CD4-positive, alpha-beta T cell treated with Interleukin-17A for 4 hours (primary cell): ENCODE measurements at regions not wholly inside any gene's neighbourhood (a gene's known extent, or its start where the extent isn't known, plus 50 kb on each side); places are given as distances from the start of the nearest gene placed in this dataset.
"Not testable (repeated sequence)": the region's sequence is repeated elsewhere in the genome, so short reads cannot be mapped to it uniquely, and the experiment has no call there.

ENCODE experiments used
- DNase-seq: peaks from one replicate; pipeline ENCODE4 v3.0.0-alpha.2; 2020; ENCODE audit warnings: mixed read lengths

DNA sequence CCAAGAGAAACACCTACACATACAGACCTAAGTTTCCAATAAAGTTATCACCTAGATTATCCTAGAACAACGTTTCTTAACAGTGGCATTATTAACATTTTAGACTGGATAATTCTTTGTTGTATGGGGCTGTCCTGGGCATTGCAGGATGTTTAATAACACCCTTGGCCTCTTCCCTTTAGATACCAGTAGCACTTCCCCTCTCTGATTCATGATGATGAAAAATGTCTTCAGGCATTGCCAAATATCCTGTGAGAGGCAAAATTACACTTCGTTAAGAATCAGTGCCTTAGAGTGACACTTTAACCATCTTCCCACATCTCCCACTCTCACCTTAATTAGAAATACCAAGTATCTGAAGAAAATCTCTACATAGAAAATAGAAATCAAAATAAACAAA is 352.6 kb downstream of the CGGBP1 start:
- DNase-seq = no peak

DNA sequence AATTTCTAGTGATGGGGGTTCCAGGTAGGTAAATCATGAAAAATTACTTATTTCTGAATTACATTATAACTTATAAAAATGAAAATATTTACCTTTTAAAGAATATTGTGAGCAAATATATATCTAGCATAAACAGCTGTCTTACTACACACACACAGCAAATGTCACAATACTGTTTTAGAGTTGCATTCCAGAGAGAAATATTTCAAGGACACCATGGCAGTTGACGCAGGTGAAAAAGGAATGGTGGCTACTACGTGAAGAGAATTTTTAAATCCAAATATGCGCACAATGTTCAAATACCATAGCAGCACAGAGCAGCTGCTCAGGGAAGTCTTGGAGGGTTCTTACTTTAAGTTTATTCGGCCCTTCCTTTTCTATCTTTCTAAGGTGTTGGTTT is 356.2 kb downstream of the CGGBP1 start:
- DNase-seq = no peak

DNA sequence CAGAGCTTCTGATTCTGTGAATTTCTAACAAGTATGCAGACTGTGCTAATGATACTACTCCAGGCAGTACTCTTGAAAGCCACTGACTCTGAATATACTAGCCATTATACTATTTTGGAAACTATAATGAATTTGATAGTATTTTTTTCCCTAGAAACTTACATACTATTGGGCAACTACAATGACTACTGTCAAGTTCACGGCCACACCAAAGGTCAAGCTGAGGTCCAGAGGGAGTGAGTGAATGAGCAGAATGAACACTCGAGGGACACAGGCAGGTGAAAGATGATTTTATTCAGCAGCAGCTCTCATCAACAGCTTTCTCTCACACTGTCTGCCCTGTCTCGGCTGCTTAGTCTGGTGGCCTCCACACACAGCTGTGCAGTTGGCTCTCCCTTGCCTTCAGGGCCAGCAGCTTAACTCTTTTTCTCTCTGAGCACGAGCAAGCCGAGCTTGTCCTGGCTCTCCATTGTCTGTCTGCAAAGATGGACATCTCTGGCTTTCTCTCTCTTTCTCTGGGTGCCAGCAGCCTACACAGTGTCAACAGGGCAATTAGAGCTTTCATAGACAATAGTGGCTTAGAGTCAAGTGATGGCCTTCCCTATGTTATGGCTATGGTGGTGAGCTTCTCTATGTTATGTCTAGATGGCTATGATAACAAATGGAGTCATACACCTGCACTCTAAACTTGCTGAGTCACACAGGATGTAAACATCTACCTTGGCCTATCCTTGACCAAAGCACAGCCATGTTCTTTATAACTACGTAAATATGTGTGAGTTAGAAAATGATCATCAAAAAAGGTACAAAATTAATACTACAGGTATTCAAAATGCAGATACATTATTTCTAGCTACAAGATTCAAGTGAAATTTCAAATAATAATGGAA is 362.4 kb downstream of the CGGBP1 start:
- no peak for DNase-seq

DNA sequence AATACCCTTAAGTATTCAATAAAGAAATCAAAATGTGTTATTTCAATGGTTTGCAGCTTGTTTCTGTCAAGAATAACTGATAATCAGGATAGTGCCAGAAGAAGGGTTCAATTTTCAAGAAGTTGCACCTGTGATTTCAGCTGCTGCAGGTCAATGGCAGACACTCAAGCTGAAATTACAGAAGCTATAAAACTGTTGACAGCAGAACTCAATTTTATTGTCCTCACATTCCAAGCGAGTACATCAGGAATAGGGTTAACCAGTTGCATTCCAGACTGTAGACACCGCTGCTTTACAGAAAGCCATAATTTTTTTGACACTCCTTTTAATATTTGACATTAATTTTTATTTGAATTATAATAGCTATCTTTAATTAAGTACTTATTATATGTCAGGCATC is 364.1 kb downstream of the CGGBP1 start:
- no peak for DNase-seq

DNA sequence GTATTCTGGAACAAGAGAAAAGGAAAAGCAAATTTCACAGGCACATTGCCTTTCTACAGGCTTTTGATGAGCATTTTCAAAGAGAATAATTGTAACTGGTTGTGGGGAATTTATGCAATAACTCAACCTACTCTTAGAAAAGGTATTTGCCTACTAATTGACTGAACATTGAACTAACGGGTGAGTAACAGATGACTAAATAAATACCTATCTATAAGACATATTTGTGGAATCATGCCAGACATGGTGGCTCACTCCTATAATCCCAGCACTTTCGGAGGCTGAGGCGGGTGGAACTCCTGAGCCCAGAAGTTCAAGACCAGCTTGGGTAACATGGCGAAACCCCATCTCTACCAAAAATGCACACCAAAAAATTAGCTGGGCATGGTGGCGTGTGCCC is 367.7 kb downstream of the CGGBP1 start:
- no peak for DNase-seq

DNA sequence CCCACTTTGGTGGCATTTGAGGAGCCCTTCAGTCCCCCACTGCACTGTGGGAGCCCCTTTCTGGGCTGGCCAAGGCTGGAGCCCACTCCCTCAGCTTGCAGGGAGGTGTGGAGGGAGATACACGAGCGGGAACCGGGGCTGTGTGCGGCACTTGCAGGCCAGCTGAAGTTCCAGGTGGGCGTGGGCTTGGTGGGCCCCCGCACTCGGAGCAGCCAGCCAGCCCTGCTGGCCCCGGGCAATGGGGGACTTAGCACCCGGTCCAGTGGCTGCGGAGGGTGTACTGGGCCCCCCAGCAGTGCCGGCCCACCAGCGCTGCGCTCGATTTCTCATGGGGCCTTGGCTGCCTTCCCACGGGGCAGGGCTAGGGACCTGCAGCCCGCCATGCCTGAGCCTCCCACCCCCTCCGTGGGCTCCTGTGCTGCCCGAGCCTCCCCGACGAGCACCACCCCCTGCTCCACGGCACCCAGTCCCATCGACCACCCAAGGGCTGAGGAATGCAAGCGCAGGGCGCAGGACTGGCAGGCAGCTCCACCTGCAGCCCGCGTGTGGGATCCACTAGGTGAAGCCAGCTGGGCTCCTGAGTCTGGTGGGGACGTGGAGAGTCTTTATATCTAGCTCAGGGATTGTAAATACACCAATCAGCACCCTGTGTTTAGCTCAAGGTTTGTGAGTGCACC is 379.7 kb downstream of the CGGBP1 start:
- not testable (repeated sequence) for DNase-seq

DNA sequence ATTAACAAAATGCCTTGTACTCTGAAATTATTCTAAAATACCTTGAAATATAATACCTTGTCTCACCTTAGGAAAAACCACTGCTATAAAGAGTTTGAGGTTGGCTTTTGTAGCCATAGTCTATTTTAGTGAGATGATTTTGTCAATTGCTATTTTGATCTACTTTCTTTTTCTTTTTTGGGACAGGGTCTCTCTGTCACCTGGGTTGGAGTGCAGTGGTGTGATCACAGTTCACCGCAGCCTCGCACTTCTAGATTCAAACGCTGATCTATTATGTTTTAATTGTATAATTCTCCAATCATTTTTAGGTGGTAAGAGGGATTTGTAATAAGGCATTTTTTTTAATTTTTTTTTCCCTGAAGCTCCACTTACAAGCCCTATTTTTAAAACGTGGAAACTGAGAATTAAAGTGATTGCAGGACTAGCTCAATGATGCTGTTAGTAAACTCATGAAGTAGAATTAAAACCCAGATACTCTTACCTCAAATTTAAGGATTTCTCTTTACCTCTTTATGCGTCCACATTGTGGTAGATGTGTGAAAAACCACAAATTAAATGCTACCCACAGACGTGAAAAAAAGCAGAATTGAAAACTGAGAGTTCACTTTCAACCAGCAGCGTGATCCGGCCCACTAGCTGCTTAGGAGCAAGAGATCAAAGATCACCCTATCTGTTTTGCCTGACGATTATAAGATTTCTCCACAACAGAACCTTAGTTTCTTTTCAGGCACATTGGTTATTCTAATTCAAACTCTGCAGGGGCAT is 384.2 kb downstream of the CGGBP1 start:
- no peak for DNase-seq

DNA sequence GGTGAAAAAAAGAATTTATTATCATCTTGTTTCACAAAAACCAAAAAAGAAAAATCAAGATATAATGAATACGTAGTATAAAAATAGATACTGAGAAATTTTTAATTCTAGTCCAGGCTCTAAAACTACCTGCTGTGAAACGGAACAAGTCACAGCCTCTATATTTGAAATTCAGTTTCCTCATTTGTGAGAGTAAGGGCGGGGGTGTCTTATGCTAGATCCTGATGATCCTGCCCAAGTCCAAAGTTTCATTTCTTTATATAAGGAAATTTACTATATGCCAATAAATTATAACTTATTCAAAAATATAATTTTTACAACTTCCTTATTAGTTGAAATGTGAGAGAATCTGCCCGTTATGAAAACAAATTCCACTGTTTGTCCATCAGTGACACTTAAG is 385.7 kb downstream of the CGGBP1 start:
- DNase-seq = no peak

DNA sequence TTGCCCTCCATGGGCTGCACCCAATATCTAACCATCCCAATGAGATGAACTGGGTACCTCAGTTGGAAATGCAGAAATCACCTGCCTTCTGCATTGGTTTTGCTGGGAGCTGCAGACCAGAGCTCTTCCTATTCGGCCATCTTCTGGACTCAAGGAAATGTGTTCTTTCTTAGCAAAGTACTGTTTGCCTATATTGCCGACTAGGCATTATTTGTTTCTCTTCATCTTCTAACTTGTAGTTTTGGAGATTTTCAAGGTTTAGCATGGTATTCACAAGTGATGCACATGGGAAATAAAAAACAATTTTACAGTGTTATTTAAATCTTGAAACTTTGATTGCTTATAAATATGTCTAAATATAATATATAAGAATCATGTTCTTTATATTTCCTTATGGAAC is 377.8 kb upstream of the POU1F1 start:
- no peak for DNase-seq

DNA sequence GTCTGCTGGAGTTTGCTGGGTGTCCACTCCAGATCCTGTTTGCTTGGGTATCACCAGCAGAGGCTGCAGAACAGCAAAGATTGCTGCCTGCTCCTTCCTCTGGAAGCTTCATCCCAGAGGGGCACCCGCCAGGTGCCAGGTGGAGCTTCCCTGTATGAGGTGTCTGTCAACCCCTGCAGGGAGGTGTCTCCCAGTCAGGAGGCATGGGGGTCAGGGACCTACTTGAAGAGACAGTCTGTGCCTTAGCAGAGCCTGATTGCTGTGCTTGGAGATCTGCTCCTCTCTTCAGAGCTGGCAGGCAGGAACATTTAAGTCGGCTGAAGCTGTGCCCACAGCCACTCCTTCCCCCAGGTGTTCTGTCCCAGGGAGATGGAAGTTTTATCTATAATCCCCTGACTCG is 376.8 kb upstream of the POU1F1 start:
- DNase-seq = not testable (repeated sequence)

DNA sequence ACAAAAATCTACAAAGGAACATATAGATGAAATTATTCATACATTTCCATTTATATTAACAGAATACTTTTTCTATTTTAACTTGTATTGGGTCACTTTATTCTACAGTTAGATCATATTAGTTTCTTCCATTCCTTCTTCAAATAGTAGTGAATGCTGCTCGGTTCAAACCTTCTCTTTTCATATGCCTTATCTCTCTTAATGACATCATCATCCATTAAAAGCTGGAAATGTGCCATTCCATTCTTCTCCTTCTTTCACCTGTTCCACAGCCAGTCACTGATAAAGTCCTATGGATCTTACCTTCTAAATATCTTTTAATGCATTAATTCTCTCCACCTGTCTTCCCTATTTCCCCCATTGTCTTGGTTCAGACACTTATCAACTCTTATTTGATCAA is 358.0 kb upstream of the POU1F1 start:
- no peak for DNase-seq

DNA sequence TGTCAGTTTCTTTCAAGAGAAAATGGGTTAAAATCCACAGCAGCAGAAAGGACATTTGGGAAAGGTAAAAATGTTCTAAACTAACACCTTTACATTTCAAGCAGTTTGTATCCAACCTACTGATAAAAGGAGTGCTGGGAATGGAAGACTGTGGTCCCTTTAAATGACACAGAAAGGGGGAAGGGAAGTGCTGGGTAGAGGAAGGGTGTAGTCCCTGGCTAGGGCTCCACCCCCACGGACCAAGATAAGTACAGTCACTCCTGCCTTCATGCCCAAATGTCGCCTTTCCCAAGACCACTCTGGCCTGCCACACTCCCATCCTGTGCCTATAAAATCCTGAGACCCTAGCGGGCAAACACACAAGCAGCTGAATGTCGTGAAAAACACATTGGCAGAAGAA is 350.9 kb upstream of the POU1F1 start:
- DNase-seq = no peak

DNA sequence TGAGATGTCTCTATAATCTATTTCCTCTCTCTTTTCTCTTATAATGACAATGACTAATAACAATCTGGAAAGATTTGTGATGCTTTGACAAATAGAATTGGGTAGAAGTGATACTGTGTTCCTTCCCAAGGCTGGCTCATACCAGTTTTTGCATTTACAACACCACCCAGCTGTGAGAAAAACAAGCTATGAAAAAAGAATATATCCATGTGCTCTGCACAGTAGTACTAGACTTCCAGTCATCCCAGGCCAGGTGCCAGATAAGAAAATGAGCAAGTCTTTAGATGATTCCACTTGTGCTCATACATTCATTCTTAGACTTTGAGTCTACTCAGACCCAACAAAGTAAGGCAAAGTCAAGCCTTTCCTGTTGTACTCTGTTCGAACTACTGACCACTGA is 350.2 kb upstream of the POU1F1 start:
- no peak for DNase-seq

DNA sequence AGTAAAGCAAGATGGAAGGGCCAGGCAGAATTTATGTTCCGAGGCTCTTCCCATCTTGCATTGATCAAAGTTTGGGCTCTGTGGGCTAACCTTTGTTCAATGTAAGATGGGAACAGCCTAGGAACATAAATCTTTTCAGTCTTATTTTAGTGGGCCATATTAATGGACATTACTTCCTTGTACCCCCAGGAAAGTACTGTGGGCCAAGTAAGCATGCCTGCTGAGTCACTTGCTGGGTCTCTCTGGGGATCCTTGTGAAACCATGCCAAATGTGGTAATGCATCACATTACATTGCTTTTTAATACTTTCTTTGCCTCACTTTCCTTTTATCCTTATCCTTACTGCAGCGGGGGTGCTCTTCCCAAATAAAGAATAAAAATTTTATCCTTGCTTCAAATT is 349.5 kb upstream of the POU1F1 start:
- DNase-seq = no peak

DNA sequence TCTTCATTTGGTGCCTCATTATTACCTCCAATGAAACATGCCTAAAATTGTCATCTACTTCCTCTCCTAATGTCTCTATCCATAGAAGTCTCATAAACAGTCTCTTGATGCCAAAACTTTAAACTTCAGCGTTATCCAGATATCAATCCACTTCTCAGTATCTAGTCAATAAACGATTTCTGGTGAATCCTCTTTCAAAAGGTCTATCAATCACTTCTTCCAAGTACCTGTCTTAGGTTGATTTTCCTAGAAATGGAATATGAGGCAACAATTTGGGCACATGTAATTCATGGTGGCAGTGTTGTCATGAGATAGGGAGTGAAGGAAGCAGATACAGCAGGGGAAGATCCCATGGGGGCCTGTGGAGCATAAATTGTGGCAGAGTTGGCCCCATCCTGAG is 348.5 kb upstream of the POU1F1 start:
- DNase-seq = no peak

DNA sequence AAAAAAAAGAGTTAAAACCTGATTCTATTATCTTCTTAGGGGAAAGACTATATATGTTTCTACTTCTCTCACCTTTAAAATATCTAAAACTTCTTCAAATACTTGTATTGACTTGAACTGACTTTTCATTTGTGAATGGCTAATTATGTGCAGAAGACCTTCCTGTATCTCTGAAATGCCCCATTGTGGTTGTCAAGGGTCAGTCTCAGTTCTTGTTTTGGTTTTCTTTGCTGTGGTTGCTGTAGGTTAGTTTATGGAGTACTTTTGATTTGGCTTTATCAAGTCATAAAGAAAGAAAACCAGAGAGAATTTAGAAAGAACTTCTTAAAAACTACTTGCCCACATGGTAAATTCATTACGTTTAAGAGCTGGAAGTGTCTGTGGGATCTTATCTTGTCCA is 345.3 kb upstream of the POU1F1 start:
- no peak for DNase-seq

DNA sequence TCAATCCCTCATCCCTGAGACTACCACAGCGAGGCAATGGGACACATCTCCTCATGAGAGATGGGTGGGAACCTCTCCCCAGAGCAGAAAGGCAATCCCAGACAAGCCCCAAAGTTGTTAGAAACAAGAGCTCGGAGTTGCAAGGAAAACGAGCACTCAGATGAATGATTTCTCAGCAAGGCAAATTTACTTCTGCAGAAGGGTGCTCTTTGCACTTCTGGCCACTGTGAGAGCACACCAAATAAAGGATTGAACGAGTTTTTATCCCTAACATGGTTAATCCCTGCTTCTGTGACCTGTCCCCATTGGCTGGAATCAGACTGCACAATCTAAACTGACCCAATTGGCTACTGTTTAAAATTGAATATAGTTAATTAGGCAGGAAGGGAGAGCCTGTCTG is 339.1 kb upstream of the POU1F1 start:
- DNase-seq = no peak

DNA sequence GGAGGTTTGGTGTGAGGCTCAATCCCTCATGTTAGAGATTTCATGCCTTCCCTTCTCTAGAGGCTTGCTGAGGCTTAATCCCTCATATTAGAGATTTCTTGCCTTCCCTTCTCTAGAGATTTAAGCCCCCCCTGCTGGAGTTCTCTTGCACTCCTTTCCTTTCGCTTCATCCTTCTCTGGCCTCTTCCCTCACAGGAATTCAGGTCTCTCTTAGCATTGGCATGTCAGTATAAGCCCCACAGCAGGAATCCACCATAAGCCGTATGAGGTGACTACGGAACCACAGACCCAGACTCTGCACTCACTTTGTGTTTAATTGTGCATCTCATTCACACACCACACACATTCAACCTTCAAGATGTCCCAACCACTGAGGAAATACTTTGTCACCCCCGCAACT is 338.6 kb upstream of the POU1F1 start:
- no peak for DNase-seq

DNA sequence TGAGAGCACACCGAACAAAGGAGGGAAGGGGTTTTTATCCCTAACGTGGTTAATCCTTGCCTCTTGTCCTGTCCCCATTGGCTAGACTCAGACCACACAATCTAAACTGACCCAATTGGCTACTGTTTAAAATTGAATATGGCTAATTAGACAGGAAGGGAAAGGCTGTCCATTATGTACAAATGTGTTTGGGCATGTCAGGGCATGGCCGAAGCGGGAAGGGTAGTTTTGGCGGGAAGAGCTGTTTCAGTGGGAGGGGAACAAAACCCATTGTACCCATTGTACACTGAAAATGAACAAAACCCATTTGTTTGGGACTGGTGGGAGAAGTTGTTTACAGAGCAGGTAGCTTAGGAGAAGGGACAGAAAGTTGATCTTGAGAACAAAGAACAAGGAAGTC is 330.9 kb upstream of the POU1F1 start:
- DNase-seq = no peak

DNA sequence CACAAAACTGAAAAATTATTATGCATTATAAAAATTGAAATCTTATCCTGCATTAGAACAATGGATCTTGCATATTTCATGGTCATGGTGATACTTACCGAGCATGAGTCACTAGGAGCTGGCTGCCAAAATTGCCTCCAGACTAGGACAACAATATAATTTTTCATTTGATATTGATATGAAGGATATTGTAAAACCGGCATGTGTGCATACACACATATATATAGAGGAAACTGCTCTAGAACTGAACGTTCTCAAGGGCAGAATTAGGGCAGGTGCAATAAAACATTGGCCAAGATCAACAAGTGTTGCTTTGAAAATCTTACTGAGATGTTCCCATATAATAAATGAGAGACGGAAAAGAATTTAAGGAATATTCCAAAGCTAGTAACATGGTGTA is 319.4 kb upstream of the POU1F1 start:
- DNase-seq = no peak

DNA sequence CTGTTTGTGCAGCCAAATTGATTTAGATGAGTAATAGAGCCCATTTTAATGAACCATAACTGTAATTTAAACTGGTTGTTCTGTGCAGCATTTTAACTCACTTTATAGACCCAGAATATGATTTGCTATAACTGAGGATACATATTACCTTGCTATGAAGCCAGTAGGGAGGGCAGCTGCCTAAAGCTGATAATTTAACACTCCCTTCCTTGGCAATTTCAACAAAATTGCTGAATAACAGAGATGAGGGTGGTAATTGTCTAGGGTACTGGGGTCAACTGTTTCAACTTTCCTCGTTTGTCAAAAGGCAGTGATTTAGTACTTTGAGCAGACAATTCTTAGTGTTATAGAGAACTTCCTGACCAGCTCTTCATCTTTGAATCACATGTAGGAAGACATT is 304.9 kb upstream of the POU1F1 start:
- no peak for DNase-seq

DNA sequence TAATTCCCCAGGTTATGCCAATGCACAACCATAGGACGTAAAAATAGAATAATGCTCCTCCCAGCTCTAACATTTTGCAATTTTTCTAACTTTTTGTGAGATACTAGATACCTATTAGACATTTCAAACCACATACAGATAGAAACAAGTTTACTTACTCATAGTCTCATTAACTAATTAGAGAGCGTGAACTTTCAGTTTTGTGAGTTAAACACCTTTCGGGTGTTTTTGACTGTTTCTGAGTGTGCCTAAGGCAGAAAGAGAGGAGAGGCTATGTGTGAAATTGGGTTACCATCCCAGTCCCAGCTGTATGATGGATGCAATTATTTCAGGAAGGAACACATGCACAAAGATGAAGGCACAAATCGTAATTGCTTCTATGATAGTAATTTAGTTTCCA is 300.4 kb upstream of the POU1F1 start:
- no peak for DNase-seq

DNA sequence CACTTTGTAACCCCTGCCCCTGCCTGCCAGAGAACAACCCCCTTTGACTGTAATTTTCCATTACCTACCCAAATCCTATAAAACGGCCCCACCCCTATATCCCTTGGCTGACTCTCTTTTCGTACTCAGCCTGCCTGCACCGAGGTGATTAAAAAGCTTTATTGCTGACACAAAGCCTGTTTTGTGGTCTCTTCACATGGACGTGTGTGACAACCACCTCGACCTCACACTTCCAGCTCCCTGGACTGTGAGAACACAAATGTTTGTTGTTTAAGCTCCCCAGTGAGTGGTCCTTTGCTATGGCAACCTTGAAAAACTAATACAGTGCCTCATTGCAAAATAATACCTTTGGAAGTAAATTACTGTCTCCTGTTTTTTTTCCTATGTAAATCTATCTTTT is 299.2 kb upstream of the POU1F1 start:
- DNase-seq = no peak

DNA sequence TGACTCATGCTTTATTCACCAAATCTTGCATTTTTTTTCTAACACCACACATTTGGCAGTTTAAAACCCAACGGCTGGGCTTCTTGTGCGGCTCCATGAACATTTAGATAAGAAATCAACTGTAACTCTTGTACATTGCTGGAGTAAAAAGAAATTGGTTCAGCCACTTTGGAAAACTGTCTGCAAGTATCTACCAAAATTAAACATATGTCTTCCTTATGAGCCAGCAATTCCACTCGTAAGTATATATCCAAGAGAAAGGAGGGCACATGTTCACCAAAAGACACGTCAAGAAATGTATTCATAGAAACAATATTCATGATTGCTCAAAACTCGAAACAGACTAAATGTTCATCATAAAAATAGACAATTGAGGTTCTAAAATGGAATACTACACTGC is 291.9 kb upstream of the POU1F1 start:
- no peak for DNase-seq
